WI38 (cell line): ENCODE measurements at regions not wholly inside any gene's neighbourhood (a gene's known extent, or its start where the extent isn't known, plus 50 kb on each side); places are given as distances from the start of the nearest gene placed in this dataset.
"Not testable (repeated sequence)": the region's sequence is repeated elsewhere in the genome, so short reads cannot be mapped to it uniquely, and the experiment has no call there.

Experiments
- H3K4me3 ChIP-seq: 2 replicates; pipeline ENCODE4 v1.5.1; 2011; ENCODE audit warnings: low read depth, mild to moderate bottlenecking, control low read depth, low read length
- TF ChIP-seq, protein P1 (sequence below): IDR thresholded peaks from 2 replicates; pipeline ENCODE4 v1.5.1; 2012; ENCODE audit warnings: low read depth, mild to moderate bottlenecking, control low read depth, low read length

DNA sequence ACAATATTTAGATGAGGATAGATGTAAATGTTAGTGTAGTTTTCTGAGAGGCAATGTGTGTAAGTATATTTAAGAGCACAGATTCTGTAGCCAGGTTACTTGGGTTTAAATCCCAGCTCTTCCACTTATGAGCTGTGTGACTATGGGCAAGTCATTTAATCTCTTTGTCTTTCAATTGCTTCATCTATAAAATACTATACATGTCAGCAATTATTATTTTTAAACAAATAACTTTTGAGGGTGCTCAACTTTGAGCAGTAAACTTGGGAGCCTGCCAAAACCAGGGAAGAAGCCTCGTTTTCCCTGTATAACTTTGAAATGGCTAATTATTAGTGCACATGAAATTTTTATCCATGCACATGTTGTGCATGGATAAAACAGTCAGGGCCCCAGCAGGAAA is 222.8 kb downstream of the FOXD2 start:
- H3K4me3 ChIP-seq = no peak overlapping the region
- TF ChIP-seq, protein P1, sequence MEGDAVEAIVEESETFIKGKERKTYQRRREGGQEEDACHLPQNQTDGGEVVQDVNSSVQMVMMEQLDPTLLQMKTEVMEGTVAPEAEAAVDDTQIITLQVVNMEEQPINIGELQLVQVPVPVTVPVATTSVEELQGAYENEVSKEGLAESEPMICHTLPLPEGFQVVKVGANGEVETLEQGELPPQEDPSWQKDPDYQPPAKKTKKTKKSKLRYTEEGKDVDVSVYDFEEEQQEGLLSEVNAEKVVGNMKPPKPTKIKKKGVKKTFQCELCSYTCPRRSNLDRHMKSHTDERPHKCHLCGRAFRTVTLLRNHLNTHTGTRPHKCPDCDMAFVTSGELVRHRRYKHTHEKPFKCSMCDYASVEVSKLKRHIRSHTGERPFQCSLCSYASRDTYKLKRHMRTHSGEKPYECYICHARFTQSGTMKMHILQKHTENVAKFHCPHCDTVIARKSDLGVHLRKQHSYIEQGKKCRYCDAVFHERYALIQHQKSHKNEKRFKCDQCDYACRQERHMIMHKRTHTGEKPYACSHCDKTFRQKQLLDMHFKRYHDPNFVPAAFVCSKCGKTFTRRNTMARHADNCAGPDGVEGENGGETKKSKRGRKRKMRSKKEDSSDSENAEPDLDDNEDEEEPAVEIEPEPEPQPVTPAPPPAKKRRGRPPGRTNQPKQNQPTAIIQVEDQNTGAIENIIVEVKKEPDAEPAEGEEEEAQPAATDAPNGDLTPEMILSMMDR = no peak

DNA sequence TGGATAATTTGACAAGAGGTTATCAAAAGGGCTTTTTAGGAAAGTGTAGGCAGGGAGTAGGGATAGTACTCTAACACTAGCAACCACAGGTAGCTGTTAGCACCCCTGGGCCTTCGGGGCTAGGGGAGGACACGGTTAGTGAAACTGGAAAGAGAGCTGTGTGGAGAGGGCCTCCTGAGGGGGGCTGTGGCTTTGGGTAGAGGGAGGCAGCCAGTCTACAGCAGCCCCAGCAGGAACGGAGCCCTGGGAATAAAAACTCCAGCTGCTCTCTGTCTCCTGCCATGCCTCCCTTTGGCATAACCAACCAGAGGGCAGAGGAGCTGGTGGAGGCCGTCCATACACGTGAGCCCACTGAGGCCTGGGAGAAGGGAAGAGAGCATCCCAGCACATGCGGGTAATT is 223.2 kb downstream of the FOXD2 start:
- no peak overlapping the region for H3K4me3 ChIP-seq
- TF ChIP-seq, protein P1 = no peak

DNA sequence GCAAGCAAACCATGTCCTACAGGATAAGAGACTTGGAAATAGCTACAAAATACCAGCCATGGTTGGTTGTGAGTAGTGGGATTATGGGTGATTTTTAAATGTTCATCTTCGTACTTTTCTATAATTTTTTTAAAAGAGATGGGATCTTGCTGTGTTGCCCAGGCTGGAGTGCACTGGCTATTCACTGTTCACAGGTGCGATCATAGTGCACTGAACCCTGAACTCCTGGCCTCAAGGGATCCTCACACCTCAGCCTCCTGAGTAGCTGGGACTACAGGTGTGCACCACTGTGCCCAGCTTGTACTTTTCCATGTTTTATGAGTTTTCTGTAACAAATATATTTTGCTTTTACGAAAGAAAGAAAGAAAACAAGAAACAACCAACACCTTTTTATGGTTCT is 224.2 kb downstream of the FOXD2 start:
- H3K4me3 ChIP-seq = no peak overlapping the region
- TF ChIP-seq, protein P1 = no peak

DNA sequence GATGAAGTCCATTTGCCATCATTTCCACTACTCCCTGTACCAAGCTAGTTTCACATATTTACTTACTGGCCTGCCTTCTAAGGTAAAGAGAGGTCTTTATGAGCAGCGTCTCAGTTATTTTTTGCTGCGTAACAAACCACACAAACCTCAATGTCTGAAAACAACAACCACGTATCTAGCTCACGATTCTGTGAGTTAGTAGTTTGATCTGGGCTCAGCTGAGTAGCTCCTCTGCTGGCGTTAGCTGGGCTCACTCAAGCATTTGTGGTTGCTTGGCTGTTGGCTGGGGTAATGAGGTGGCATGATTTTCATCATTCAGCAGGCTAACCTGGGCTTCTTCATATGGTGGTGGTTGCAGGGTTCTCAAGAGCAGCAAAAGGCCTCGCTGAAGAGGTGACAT is 225.4 kb downstream of the FOXD2 start:
- TF ChIP-seq, protein P1 = no peak
- no peak overlapping the region for H3K4me3 ChIP-seq

DNA sequence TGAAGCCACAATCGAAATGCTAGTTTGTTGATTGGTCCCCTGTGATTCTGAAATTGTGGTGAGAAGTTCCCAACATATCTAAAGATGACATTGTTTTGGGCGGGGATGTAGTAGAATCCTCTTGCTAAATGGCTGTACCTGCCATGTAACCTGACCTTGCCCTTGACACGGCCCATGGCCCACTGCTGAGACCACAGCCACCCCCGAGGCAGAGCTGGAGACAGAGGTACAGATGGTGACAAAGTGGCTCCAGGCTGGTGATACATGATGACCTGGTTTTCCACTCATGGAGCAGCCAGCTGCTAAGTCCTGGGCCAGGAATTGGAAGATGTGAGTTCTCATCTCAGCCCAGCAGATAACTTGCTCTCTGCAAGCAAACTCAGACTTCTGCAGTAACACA is 226.5 kb downstream of the FOXD2 start:
- TF ChIP-seq, protein P1 = no peak
- H3K4me3 ChIP-seq = no peak overlapping the region

DNA sequence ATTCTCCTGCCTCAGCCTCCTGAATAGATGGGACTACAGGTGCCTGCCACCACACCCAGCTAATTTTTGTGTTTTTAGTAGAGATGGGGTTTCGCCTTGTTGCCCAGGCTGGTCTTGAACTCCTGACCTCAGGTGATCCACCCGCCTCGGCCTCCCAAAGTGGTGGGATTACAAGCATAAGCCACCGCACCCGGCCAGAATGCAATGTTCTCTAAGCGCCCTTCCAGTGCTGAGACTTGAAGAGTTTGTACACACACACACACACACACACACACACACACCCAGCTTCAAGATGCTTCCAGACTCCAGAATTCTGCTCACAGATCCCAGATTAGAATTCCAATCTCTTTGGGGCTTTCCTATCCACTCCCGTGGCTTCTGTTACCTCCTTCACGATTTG is 227.1 kb downstream of the FOXD2 start:
- not testable (repeated sequence) for H3K4me3 ChIP-seq

DNA sequence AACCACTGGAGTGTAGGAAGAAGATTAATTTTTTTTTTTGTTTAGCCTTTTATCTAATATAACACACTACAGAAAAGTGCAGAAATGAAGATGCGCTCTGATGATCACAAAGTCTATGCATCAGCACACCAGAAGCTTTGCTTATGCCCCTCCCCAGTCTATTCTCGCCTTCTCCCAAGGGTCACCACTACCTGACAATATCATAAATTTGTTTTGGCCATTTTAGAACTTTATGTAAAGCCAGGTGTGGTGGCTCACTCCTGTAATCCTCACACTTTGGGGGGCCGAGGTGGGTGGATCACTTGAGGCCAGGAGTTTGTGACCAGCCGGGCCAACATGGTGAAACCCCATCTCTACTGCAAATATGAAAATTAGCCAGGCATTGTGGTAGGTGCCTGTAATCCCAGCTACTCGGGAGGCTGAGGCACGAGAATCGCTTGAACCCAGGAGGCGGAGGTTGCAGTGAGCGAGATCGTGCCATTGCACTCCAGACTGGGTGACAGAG is 231.3 kb downstream of the FOXD2 start:
- TF ChIP-seq, protein P1 = no peak
- H3K4me3 ChIP-seq = no peak overlapping the region

DNA sequence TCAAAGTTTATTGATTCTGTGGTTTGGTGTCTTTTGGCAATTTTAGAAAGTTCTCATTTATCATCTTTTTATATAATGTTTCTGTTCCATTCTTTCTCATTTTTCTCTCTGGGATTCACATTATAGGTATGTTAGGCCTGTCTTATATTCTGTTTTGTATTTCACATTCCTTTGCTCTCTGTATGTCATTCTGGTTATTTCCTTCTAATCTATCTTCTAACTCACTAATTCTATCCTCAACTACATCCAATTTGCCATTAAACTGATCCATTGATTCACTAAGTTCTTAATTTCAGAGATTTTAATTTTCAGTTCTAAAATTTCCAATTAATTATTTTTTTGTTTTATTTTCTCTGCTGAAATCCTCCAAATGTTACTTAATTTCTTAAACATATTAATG is 234.8 kb downstream of the FOXD2 start:
- TF ChIP-seq, protein P1 = no peak
- H3K4me3 ChIP-seq = no peak overlapping the region
